ENCODE measurements at regions not wholly inside any gene's neighbourhood (a gene's known extent, or its start where the extent isn't known, plus 50 kb on each side); places are given as distances from the start of the nearest gene placed in this dataset.

DNA sequence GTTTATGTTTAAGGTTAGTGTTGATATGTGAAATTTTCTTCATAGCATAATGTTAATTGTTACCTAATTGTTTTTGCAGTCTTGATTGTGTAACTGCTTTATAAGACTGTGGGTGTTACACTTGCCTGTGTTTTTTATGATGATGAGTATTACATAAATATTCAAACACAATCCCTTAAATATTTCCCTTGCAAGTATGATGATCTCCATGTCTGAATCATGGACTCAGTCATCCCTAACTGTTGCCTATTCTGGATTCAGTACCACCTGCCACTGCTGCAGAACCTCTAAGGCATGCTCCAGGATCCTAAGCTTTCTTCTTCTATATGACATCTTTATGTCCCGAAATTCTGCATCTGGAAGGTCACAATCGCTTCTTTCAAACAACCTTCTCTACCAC lies 246.3 kb upstream of the CLEC14A start (continued):
- TF ChIP-seq ZNF318 (CRISPR knock-in tag; IDR thresholded peaks at IDR 0.05) (no peak), EED (CRISPR knock-in tag; IDR thresholded peaks at IDR 0.05) (no peak), ZNF607 (CRISPR knock-in tag; IDR thresholded peaks at IDR 0.05; ENCODE audit: borderline replicate concordance) (no peak)

- DNase-seq (ENCODE audit: low spot score), result no peak
- no peak overlapping the region for H3K9ac ChIP-seq (ENCODE audit: insufficient read depth, low read depth, low read length)
- ChIA-PET POLR2A (no interaction called here), CTCF (ENCODE audit: low intra/inter-chr PET ratio, low total read pairs) (no interaction called here)
- no peak overlapping the region for H2AFZ ChIP-seq (ENCODE audit: low read length)
- H3K4me1 ChIP-seq (ENCODE audit: insufficient read depth, low read length), result no peaks in the 10 kb centered on the region
- no peak for FAIRE-seq
- H3K79me2 ChIP-seq (ENCODE audit: insufficient read depth, low read length), result no peaks in the 10 kb centered on the region
- intact Hi-C loops (cut with micrococcal nuclease; ENCODE audit: unreplicated experiment), result no loop called here
- H3K36me3 ChIP-seq (replicated peaks in 1 of 2; ENCODE audit: control insufficient read depth in 1 of 2, insufficient read depth in 2 of 2, low read length in 2 of 2), result no peaks in the 10 kb centered on the region
- no peak overlapping the region for H3K4me2 ChIP-seq (ENCODE audit: low read depth, low read length)
- peaks cover 24% of the 10 kb centered on the region for H3K9me3 ChIP-seq (ENCODE audit: low read length)
- no peaks in the 10 kb centered on the region for H3K27me3 ChIP-seq (ENCODE audit: control insufficient read depth in 1 of 2, insufficient read depth in 2 of 2, low read length in 2 of 2)
- no TSS peak for BruUV-seq (replicated peaks)
- in situ Hi-C loops (cut with HindIII; ENCODE audit: extremely low pct_ligation_motif_present, low pct_unique_long_range_greater_than_20kb), result no loop called here
- H4K20me1 ChIP-seq (ENCODE audit: insufficient read depth, low read length), result no peaks in the 10 kb centered on the region
- no peak overlapping the region for H3K27ac ChIP-seq (ENCODE audit: extremely low read length, insufficient read depth, low read length)
- H3K4me3 ChIP-seq (replicated peaks in 1 of 3; ENCODE audit: insufficient read depth in 1 of 3, low read depth in 2 of 3, low read length in 3 of 3), result no peak overlapping the region
- ATAC-seq, result no peak
- TF ChIP-seq ATF4 (CRISPR knock-in tag; IDR thresholded peaks at IDR 0.05), result no peak
- no peak for TF ChIP-seq ZNF747 (CRISPR knock-in tag; IDR thresholded peaks at IDR 0.05; ENCODE audit: borderline replicate concordance)
- no peak for TF ChIP-seq ZNF256 (CRISPR knock-in tag; conservative IDR thresholded peaks at IDR 0.05)
- no peak for TF ChIP-seq MEIS1 (CRISPR knock-in tag; IDR thresholded peaks at IDR 0.05; ENCODE audit: borderline replicate concordance)
- no peak for TF ChIP-seq ZNF776 (CRISPR knock-in tag; IDR thresholded peaks at IDR 0.05)
- TF ChIP-seq POLR2A (IDR thresholded peaks at IDR 0.05; ENCODE audit: insufficient read depth in 1 of 2, low read depth in 2 of 2, low read length in 2 of 2), result no peak
- TF ChIP-seq, protein P1, sequence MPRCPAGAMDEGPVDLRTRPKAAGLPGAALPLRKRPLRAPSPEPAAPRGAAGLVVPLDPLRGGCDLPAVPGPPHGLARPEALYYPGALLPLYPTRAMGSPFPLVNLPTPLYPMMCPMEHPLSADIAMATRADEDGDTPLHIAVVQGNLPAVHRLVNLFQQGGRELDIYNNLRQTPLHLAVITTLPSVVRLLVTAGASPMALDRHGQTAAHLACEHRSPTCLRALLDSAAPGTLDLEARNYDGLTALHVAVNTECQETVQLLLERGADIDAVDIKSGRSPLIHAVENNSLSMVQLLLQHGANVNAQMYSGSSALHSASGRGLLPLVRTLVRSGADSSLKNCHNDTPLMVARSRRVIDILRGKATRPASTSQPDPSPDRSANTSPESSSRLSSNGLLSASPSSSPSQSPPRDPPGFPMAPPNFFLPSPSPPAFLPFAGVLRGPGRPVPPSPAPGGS (CRISPR knock-in tag; IDR thresholded peaks at IDR 0.05), result no peak
- no peak for TF ChIP-seq POLR2AphosphoS5 (IDR thresholded peaks at IDR 0.05; ENCODE audit: low read depth, low read length)
- no peak for TF ChIP-seq ZFY (CRISPR knock-in tag; IDR thresholded peaks at IDR 0.05)
- TF ChIP-seq MEIS2 (CRISPR knock-in tag; IDR thresholded peaks at IDR 0.05), result no peak
- no peak for TF ChIP-seq PHB2 (IDR thresholded peaks at IDR 0.05; ENCODE audit: partially characterized antibody)
- TF ChIP-seq ZNF441 (CRISPR knock-in tag; IDR thresholded peaks at IDR 0.05; ENCODE audit: borderline replicate concordance), result no peak
- TF ChIP-seq SCMH1 (CRISPR knock-in tag; IDR thresholded peaks at IDR 0.05; ENCODE audit: borderline replicate concordance), result no peak
These were observed 244.2 kb upstream of the CLEC14A start for GRCh38 chr14:38500125-38500524.

Measured in HepG2 (cell line).